GM18517 (cell line): ENCODE measurements at regions not wholly inside any gene's neighbourhood (a gene's known extent, or its start where the extent isn't known, plus 50 kb on each side); places are given as distances from the start of the nearest gene placed in this dataset.
"Not testable (repeated sequence)": the region's sequence is repeated elsewhere in the genome, so short reads cannot be mapped to it uniquely, and the experiment has no call there.

Experiments
- ATAC-seq: cut with Tn5 transposase; IDR thresholded peaks from one replicate; pipeline ENCODE4 v1.9.1; 2021; ENCODE audit warnings: mild to moderate bottlenecking, moderate library complexity; ENCODE audit not compliant: unreplicated experiment

DNA sequence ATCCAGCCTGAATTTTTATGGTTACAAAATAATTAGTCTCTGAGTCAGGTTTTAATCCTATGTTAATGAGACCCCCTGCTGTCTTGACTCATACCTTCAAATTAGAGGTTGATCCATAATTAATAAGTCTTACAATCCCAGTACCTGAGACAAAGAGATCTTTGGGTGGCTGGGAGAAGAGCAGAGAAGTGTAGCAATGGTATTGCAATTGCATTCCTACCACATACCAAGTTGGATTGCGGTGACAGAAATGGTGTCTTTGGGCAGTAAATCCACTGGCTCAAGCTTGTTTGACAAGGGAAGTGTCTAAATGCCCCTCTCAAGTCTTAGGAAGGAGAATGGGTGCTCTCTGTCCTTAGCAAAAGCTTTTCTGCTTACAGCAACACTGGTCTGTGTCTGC is 150.4 kb downstream of the BTBD3 start:
- no peak for ATAC-seq

DNA sequence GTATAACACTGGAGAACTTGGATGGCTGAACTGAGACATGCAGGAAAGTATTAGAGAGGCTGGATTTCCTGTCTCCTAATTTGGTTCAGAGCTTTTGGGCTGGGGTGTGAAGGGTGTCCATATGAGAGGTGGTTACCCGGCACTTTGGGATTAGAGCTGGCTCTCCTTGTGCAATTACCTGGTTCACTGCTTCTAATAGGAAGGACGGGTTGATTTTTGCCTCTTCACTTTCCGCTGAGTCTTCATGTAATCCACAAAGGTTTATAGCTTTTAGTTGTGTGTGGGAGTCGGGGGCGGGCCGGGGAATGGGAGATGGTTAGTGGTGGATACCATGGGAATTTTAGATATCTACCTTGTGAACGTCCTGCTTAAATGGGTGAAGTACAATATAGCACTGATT is 151.5 kb downstream of the BTBD3 start:
- no peak for ATAC-seq

DNA sequence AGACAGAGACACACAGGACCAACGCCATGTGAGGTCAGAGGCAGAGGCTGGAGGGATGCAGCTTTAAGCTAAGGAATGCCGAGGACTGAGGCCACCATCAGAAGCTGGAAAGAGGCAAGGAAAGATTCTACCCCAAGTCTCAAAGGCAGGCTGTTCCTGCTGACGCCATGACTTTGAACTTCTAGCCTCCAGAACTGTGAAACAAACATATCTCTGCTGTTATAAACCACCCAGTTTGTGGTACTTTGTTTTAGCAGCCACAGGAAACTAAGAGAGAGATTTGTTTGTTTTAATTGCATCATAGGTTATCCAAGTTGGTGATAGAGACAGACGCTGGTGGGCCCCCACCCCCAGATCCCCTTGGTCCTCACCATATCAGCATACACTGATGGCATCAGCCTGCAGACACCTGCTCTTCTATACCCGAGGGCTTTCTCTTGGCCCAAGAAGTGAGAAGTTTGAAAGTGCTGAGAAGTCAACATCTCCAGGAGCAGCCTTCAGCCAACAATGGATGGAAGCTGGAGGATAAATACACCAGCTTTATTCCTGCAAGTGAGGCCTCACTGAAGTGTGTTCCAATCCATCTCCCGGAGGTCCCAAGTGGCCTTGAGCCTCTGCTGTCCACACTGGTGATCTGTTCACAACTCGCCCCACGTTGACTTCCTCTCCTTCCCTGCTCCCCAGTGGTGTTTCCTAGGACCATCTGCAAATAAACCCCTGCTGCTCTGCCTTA is 154.7 kb downstream of the BTBD3 start:
- no peak for ATAC-seq

DNA sequence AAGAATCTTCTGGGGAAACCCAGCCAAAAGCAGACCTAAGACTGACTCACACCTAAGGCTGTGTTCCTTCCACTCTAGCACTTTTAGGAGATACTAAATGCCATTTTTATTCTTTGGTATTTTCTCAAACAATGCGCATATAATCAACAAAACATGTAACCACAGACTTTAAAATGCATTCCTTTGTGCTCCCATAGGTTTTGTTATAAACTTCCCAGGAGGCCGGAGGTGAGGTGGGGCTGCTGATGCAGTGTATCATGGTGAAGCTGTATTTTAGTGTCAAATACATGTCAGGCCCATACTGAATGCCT is 155.2 kb downstream of the BTBD3 start:
- ATAC-seq: no peak

DNA sequence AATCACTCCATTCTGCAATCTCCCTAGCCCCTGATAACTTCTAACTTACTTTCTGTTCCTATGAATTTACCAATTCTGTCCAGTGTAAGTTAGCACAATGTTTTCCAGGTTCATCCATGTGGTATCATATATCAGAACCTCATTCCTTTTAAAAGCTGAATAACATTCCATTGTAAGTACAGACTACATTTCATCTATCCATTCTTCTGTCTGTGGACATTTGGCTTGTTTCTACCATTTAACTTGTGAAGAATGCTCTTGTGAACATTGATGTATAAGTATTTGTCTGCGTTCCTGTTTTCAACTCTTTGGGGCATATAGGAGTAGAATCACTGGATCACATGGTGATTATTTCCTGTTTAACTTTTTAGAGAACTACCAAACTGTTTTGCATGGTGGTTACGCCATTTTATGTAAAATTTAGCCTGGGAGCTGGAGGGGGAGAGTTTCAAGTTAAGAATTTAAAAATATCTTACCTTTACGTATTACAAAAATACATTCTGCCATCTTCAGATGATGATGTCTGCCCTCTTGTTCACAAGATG is 156.5 kb downstream of the BTBD3 start:
- ATAC-seq: no peak

DNA sequence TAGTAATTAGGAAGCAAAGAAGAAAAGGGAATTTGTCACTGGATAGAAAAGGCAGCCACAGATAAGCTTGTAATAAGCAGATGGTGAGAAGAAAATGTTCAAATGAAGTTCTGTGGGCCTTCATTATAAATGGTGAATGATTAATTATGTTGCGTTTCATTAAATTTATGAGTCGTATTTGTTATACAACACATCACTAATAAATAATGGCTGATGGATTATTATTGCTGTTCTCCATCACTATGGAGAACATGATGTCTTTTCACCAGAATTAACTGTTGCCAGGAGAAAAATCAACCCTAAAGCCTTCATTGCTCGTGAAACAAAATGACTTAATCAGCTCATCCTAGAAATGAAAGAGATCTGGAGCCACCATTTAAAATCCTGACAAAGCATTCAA is 158.5 kb downstream of the BTBD3 start:
- ATAC-seq: no peak

DNA sequence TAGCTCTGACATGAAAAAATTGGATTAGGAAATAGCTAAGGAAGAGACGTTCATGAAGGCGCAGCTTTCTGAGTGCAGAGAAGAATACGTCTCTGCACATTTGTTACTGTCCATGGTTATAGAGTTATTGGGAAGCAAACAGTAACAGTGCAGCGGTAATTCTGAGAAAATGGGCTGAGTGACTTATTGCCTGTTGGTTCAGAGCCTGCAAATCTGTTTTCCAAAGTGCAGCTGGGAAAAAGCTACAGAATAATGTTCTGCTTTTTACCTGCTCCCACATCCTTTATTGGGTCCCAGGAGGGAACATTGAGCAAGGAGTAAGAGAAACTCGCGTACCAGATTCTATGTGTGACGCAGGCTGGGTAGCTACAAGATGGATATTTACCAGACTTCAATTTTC is 160.2 kb downstream of the BTBD3 start:
- no peak for ATAC-seq

DNA sequence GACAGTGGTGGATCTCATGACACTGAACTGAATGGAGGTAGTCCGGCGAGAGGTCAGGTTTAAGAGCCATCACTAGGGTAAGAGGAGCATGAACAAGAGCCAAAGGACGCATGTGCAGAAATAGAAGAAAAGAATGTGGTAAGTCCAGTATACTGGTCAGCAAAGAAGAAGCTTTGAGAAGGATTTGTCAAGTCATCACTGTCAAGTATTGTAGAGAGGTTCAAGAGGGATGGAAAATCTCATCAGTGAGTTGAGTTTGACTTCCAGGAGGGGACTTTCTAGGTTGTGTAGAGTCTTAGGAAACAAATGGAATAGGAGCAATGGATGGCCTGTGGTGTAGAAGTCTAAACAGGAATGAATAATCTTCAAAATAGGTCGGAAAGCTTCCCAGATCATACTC is 161.8 kb downstream of the BTBD3 start:
- ATAC-seq: no peak

DNA sequence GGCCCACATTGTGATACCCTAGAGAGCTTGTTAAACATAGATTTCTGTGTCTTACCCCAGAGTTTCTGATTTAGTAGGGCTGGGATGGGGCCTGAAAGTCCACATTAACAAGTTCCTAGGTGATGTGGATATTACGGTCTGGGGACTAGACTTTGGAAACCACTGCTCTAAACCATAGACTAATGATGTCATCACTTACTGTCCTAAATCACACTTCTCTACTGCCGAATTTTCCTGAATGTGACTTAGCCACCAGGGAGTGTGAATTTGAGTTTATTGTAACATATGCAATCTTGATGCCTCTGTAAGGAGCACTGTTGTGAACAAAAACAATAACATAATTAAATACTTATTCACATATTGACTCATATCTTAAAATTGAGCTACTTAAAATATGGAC is 165.6 kb downstream of the BTBD3 start:
- no peak for ATAC-seq

DNA sequence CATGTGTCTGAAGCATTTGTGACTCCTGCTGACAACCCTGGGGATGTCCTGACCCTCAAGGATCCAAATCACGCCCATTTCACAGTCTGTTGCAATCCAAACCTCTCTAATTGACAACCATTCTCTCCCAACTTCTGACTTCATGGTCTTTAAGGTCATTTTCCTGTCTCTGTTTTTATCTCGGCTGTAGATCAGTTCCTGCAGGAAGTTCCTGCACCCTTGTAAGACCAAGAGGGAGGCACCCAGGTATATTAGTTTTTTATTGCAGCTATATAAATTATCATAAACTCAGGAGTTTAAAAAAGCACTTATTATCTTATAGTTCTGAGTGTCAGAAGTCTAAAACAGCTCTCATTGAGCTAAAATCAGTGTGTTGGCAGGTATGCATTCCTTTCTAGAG is 166.8 kb downstream of the BTBD3 start:
- no peak for ATAC-seq

DNA sequence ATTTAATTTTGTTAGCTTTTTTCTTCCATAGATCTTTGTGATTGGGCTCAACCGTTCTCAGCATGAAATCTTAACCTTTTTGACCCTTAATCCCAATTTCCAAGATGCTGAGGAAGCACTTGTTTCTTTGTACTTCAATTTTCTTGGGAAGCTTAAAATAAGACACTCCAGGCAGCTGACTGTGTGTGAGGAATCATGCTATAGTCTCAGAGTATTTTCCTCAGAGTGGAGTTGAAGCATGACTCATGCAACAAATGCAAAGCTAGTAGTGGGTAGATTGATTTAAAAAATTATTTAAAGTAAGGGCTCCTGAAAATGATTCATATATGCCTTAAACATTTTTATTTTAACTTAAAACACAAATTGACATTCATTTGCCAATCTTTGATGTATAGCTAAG is 168.7 kb downstream of the BTBD3 start:
- no peak for ATAC-seq

DNA sequence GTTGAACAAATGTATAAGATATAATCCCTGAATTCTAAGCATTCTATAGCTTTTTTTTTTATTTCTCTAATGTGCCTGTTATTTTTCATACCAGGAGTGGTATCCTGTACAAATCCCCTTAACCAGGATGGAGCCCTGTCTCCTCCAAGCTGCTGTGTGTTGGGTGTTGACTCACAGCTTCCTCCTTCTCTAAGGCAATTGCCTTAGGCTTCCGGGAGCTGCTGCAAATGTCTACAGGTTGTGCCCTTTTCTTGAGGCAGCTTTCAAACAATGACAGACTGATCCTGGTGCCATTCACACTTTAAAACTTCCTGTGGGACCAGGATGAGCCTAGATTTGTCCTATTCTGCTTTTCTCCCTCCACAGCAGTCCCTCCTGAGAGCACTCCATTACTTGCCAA is 173.2 kb downstream of the BTBD3 start:
- ATAC-seq: no peak

DNA sequence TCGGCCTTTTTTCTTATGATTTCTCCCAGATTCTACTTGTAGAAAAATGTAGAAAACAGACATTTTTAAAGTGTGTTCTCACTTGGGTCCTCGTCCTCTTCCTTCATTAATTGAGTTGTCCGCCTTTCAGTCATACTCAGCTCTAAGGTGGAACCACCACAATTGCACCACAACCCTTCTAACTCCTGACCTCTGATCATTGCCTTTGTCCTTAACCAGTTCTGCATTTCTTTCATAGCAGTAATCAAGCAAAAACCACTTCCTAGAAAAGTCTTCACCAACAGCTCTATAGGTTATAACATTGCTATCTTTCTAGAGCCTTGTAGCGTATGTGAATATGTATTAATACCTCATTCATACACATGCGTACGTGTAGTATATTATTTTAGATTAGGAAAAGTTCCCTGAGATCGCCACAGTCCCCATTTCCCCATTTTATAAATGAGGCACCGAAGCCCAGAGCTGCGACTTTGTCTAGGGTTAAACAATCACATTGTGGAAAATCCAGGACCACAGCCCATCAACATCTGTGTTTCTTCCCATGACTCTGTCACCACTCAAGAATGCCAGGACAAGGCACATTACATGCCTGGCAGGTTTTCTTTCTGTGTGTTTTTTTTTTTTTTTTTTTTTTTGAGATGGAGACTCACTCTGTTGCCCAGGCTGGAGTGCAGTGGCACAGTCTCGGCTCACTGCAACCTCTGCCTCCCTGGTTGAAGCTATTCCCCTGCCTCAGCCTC is 175.5 kb downstream of the BTBD3 start:
- ATAC-seq: no peak

DNA sequence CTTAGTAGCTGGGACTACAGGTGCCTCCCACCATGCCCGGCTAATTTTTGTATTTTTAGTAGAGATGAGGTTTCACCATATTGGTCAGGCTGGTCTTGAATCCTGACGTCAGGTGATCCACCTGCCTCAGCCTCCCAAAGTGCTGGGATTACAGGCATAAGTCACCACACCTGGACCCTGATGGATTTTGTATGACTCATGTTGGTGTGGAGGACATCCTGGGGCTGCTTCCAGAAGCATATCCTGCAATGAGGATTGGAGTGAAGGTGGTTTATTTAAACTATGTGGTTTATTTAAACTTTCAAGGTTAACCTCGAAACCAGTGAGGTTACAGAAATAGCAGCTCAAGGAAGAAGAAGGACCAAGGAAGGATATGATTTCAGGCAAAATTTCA is 176.1 kb downstream of the BTBD3 start:
- ATAC-seq: not testable (repeated sequence)

DNA sequence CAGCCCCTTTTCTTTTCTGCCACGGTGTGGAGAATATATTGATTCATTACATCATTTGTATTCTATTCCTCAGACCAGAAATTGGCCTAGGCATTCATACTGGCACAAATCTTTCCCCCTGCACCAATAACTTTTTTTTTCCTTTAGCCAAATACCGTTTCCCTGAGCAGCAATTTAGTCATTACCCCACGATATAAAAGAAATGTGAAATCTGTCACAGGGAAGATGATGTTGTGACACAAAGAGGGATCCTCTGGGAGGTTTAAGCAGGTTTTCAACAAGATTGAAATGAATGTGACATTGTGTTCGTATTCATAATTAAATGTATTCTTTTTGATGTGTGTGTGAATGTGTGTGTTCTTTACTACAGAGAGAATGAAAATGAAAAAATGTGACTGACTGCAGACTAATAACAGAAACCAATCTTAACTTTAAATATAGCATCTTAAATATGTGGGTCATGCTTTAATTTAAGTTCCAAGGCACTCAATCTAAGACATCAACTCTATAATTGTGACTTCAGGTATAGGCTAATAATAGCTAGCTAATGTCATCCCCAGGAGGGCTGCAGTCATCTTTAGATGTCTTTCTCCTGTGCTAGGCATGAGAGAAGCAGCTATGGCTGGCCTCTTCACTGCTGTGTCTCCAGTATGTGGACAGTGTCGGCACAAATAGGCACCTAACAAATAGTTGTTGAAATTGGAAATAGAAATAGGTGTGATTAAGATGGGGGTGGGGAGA is 177.7 kb downstream of the BTBD3 start:
- ATAC-seq: no peak

DNA sequence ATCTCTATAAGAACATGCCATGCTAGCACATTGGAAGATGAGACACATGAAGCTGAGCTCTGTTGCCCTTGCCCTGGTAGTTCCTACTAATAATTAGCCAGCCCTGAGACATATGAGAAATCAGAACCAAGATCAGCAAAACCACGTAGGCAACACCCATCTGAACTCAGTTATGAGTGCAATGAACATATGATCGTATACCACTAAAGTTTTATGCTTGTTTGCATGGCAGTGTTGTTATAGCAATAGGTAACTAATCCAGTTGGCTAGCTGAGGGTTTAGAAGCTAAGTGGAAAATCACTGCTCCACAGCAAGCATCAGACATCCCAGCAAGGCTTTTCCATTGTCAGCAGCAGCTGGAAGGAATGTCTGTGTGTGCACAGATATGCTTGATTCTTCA is 180.7 kb downstream of the BTBD3 start:
- ATAC-seq: no peak

DNA sequence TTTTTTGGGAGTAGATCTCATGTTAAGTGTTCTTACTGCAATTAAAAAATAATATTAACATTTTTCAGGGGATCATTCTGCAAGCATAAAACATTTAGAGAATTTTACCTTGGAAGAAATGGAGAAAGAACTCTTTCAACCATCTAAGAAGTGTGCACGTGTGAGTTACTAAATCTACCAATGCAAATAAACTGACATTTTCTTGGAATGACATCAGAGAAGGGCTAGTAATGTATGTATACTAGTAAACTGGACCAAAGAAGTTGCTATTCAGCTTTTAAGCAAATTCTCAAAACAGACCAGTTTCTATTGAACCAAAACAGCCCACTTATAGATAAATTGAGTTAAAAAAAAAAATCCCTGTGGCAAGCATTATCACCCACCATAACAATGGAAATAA is 191.2 kb downstream of the BTBD3 start:
- no peak for ATAC-seq

DNA sequence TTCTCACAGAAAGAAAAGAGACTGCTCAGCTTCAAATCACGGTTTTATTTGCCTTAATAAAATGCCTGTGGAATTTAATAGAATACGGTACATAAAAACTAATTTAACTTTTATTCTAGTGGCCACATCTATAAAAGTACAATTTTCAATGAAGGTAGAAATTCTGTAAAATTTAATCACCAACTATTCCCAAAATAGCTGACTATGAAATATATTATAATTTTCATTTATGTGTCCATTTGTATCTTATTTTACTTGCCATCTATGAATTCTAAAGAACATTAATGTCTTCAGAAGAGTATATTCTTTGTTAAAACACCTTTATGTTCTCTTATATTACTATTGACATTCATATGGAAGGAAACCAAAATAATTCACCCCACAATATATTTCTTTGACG is 192.6 kb downstream of the BTBD3 start:
- no peak for ATAC-seq

DNA sequence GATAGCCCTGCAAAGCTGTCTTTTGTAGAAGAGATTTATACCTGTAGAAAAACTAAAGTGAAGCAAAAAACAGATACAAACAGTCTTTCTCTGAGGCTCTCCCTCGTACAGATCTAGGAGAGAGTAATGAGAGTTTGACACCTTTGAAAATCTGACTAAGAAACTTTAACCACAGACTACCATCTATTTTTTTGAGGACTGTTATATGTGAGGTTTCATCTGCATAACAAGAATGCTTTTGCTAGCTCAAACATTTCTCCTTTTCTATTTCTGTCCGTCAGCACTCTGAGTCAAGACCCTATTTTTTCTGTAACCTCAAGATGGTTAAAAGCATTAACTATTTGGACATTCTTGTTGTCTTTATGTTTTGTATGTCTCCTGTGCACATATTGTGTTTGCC is 193.0 kb downstream of the BTBD3 start:
- ATAC-seq: no peak

DNA sequence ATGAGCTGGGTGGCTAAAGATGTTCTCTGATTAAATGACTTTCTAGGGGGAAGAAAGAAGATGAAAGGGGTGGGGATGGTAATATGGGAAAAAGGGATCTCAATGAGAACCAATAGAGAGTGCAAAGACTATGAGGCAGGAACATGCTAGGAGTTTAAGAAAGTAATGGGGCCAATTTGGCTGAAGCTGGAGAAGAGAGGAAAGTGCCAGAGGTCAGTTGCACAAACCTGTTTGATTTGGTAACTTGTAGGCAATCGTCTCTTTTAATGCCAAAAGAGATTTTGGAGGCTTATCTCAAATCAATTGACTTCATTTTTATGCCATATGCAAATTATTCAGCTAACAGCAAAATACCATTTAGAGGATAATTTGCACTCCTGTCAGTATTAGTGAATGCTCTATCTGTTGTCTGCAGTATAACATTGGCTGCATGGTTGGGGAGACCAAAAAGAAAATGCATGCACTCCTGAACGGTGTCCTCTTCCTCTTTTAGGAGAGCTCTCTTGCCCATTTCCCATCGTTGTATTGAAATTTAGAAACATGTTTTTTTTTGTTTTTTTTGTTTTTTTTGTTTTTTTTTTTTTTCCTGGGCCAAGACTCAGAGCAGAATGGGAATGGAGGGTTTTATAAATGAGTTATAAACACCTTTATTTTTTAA is 193.9 kb downstream of the BTBD3 start:
- no peak for ATAC-seq

DNA sequence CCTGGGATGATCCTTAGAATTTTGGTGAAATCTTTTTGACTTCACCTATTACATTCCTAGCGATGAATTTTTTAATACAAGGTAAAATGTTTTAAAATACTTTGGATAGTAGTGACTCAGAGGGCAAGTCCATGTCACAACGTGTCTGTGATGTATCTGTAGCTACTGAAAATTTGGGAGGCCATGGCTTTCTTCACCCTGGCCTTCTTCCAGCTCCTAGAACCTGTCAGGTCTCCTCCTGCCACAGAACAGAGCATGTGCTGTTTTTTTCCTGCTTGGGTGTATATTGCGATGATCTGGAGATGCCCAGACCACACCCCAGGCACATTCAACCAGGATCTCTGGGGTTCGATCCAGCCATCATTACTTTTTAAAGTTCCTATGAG is 194.4 kb downstream of the BTBD3 start:
- no peak for ATAC-seq
